NB4 (cell line): ENCODE measurements at regions not wholly inside any gene's neighbourhood (a gene's known extent, or its start where the extent isn't known, plus 50 kb on each side); places are given as distances from the start of the nearest gene placed in this dataset.

Source experiments
- POLR2A ChIP-seq: IDR thresholded peaks from 2 replicates; pipeline ENCODE4 v1.6.1; 2011; ENCODE audit warnings: mild to moderate bottlenecking; ENCODE audit not compliant: insufficient read length; ENCODE audit errors: extremely low read depth
- TF ChIP-seq, protein P1 (sequence below): IDR thresholded peaks from one replicate; pipeline ENCODE4 v1.5.1; 2012; ENCODE audit warnings: low read depth, low read length

DNA sequence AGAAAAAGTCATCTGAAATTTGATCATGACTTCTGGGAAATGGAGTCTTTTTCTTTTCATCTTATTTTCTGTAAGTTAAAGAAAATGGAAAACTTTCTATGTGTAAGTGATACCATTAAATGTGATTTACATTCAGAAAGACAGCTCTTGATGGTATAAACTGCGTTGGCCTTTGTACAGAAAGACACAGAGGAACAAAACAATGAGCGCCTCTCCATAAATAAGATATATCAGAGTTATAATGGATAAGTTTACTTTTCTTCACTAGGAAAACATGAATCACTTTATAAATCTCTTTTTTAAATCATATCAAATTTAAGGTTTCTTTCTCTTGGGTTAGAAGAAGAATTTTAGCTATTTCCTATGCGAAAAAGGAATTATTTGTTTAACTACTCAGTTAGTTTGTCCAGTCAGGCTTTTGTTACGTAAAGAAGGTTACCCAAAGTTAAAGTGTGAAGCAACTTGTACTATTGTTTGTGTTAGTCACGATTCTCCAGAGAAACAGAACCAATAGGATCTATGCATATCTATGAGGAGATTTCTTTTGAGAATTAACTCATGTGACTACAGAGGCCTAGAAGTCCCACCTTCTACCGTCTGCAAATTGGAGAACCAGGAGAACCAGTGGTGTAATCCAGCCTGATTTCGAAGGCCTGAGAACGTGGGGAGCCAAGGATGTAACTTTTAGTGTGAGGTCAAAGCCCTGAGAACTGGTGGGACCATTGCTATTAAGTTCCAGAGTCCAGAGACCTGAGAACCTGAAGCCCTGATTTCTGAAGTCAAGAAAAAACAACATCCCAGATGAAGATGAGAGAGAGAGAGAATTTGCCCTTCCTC lies 295.4 kb upstream of the KCNJ16 start:
- TF ChIP-seq POLR2A = no peak
- TF ChIP-seq, protein P1, sequence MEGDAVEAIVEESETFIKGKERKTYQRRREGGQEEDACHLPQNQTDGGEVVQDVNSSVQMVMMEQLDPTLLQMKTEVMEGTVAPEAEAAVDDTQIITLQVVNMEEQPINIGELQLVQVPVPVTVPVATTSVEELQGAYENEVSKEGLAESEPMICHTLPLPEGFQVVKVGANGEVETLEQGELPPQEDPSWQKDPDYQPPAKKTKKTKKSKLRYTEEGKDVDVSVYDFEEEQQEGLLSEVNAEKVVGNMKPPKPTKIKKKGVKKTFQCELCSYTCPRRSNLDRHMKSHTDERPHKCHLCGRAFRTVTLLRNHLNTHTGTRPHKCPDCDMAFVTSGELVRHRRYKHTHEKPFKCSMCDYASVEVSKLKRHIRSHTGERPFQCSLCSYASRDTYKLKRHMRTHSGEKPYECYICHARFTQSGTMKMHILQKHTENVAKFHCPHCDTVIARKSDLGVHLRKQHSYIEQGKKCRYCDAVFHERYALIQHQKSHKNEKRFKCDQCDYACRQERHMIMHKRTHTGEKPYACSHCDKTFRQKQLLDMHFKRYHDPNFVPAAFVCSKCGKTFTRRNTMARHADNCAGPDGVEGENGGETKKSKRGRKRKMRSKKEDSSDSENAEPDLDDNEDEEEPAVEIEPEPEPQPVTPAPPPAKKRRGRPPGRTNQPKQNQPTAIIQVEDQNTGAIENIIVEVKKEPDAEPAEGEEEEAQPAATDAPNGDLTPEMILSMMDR = no peak
